Non-pigmented ciliary epithelial cell (primary cell): ENCODE measurements at regions not wholly inside any gene's neighbourhood (a gene's known extent, or its start where the extent isn't known, plus 50 kb on each side); places are given as distances from the start of the nearest gene placed in this dataset.

Experiments used
- DNase-seq: peaks from one replicate; pipeline ENCODE4 v3.0.0-alpha.2; 2010; ENCODE audit warnings: low read depth

GRCh38 chr5:91433861-91434260, 50.7 kb upstream of the ARRDC3 start:
- DNase-seq, result no peak
